GM19025 (cell line): ENCODE measurements at regions not wholly inside any gene's neighbourhood (a gene's known extent, or its start where the extent isn't known, plus 50 kb on each side); places are given as distances from the start of the nearest gene placed in this dataset.
"Not testable (repeated sequence)": the region's sequence is repeated elsewhere in the genome, so short reads cannot be mapped to it uniquely, and the experiment has no call there.

Experiments used
- ATAC-seq: cut with Tn5 transposase; IDR thresholded peaks from one replicate; pipeline ENCODE4 v1.9.1; 2021; ENCODE audit warnings: mild to moderate bottlenecking, low read depth, moderate library complexity; ENCODE audit not compliant: unreplicated experiment

GRCh38 chr6:119764927-119765681 is 415.5 kb upstream of the MAN1A1 start:
- ATAC-seq: no peak

- no peak for ATAC-seq
Measured at GRCh38 chr6:119760046-119760445, 410.5 kb upstream of the MAN1A1 start.

GRCh38 chr6:119758385-119758784 is 408.8 kb upstream of the MAN1A1 start:
- no peak for ATAC-seq

GRCh38 chr6:119757467-119757866 is 407.9 kb upstream of the MAN1A1 start:
- ATAC-seq: no peak

GRCh38 chr6:119749335-119749734 is 399.8 kb upstream of the MAN1A1 start:
- ATAC-seq: no peak

- not testable (repeated sequence) for ATAC-seq
Measured at GRCh38 chr6:119748535-119748934, 399.0 kb upstream of the MAN1A1 start.

GRCh38 chr6:119742188-119742803 is 392.7 kb upstream of the MAN1A1 start:
- peak; percentile 72 for ATAC-seq

- ATAC-seq: no peak
Measured at GRCh38 chr6:119739769-119740168, 390.2 kb upstream of the MAN1A1 start.

- no peak for ATAC-seq
Measured at GRCh38 chr6:119738425-119738824, 388.9 kb upstream of the MAN1A1 start.

GRCh38 chr6:119736296-119737021 is 386.9 kb upstream of the MAN1A1 start:
- ATAC-seq: no peak

- ATAC-seq: no peak
Measured at GRCh38 chr6:119735530-119735929, 386.0 kb upstream of the MAN1A1 start.

- no peak for ATAC-seq
Measured at GRCh38 chr6:119734227-119734626, 384.7 kb upstream of the MAN1A1 start.

- no peak for ATAC-seq
Measured at GRCh38 chr6:119728935-119729334, 379.4 kb upstream of the MAN1A1 start.

GRCh38 chr6:119728220-119728750 is 378.7 kb upstream of the MAN1A1 start:
- ATAC-seq: no peak

- no peak for ATAC-seq
Measured at GRCh38 chr6:119727504-119728219, 378.1 kb upstream of the MAN1A1 start.

- ATAC-seq: not testable (repeated sequence)
Measured at GRCh38 chr6:119726912-119727311, 377.4 kb upstream of the MAN1A1 start.

- no peak for ATAC-seq
Measured at GRCh38 chr6:119726086-119726485, 376.5 kb upstream of the MAN1A1 start.

- no peak for ATAC-seq
Measured at GRCh38 chr6:119720160-119720559, 370.6 kb upstream of the MAN1A1 start.

GRCh38 chr6:119717942-119718341 is 368.4 kb upstream of the MAN1A1 start:
- no peak for ATAC-seq

GRCh38 chr6:119716668-119717270 is 367.2 kb upstream of the MAN1A1 start:
- no peak for ATAC-seq
